Type B pancreatic cell (in vitro differentiated cells): ENCODE measurements at regions not wholly inside any gene's neighbourhood (a gene's known extent, or its start where the extent isn't known, plus 50 kb on each side); places are given as distances from the start of the nearest gene placed in this dataset.

Source experiments
- DNase-seq: peaks from one replicate; pipeline ENCODE4 v3.0.0; 2021; ENCODE audit warnings: mixed read lengths; ENCODE audit not compliant: unreplicated experiment; ENCODE audit errors: extremely low spot score
- H3K27ac Mint-ChIP-seq: 2 replicates; pipeline ENCODE4 v1.8.0; 2021; ENCODE audit warnings: mild to moderate bottlenecking, mixed read lengths
- H3K27me3 Mint-ChIP-seq: 2 replicates; pipeline ENCODE4 v1.8.0; 2021; ENCODE audit warnings: mixed read lengths
- H3K36me3 Mint-ChIP-seq: 2 replicates; pipeline ENCODE4 v1.8.0; 2021; ENCODE audit warnings: mixed read lengths
- H3K4me1 Mint-ChIP-seq: one replicate; pipeline ENCODE4 v1.8.0; 2021; ENCODE audit warnings: mixed read lengths; ENCODE audit not compliant: unreplicated experiment
- H3K4me3 Mint-ChIP-seq: 2 replicates; pipeline ENCODE4 v1.8.0; 2021; ENCODE audit warnings: mild to moderate bottlenecking, mixed read lengths
- H3K9me3 Mint-ChIP-seq: 2 replicates; pipeline ENCODE4 v1.8.0; 2021; ENCODE audit warnings: mixed read lengths
- CTCF ChIP-seq: fragments of 200-600 bp; sonication (generic); conservative IDR thresholded peaks from 2 replicates; pipeline ENCODE4 v1.5.0; 2021; ENCODE audit warnings: antibody characterized with exemption, mild to moderate bottlenecking

GRCh38 chr1:73886716-73887115 lies 311.3 kb downstream of the LRRIQ3 start:
- Mint-ChIP-seq H3K4me1 (no peaks in the 10 kb centered on the region), H3K9me3 (no peaks in the 10 kb centered on the region), H3K27me3 (no peaks in the 10 kb centered on the region), H3K27ac (no peak overlapping the region), H3K36me3 (no peaks in the 10 kb centered on the region), H3K4me3 (no peak overlapping the region)
- DNase-seq, result no peak
- TF ChIP-seq CTCF, result no peak

DNA sequence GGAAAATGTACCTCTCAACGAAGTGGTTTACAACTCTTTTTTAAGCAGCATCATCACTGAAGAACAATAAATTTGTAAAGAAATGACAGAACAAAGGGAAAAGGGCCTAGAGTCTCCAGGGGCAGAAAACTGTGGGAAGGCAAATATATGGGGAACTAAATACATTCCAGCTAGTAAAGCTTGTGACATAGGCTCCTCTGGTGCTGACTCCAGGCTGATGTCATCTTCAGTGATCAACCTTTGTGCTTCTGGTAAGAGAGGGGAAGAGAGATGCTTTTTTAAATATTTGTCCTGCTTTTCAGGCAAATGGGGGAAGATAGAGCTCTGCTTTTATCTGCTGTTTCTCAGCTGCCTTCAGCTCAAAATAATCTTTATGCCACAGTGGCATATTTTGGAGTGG lies 323.2 kb downstream of the LRRIQ3 start:
- Mint-ChIP-seq H3K9me3 (peaks cover 4% of the 10 kb centered on the region), H3K27ac (no peak overlapping the region), H3K27me3 (no peaks in the 10 kb centered on the region), H3K36me3 (no peaks in the 10 kb centered on the region), H3K4me1 (no peaks in the 10 kb centered on the region), H3K4me3 (no peak overlapping the region)
- no peak for DNase-seq
- TF ChIP-seq CTCF, result no peak

- no peak overlapping the region for H3K27ac Mint-ChIP-seq
- H3K36me3 Mint-ChIP-seq, result no peaks in the 10 kb centered on the region
- H3K4me3 Mint-ChIP-seq, result no peak overlapping the region
- no peaks in the 10 kb centered on the region for H3K27me3 Mint-ChIP-seq
- TF ChIP-seq CTCF, result no peak
- DNase-seq, result no peak
- H3K9me3 Mint-ChIP-seq, result no peaks in the 10 kb centered on the region
- no peaks in the 10 kb centered on the region for H3K4me1 Mint-ChIP-seq
Measured at GRCh38 chr1:73868810-73869336, 329.1 kb downstream of the LRRIQ3 start.

DNA sequence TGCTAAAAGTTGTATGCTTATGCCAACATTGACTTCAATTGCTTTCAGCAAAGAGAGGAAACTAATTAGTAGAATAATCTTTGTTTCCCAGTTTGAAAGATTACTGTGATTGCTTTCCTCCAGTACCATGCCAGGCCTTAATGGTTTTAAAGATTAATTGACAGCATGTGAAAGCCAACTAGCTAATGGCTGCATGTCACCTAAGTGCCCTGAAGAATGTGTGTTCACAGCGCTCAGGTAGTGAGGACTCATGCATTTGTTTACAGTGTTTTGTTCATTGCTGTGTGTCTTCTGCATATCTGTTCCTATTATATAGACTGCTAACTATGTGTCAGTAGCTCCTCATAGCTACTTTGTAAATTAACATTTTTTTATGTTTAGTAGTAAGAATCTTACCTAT lies 335.6 kb downstream of the LRRIQ3 start:
- Mint-ChIP-seq H3K27me3 (no peaks in the 10 kb centered on the region), H3K4me3 (no peak overlapping the region), H3K36me3 (no peaks in the 10 kb centered on the region), H3K4me1 (no peaks in the 10 kb centered on the region), H3K9me3 (no peaks in the 10 kb centered on the region), H3K27ac (no peak overlapping the region)
- no peak for DNase-seq
- TF ChIP-seq CTCF, result no peak

- no peak for TF ChIP-seq CTCF
- no peaks in the 10 kb centered on the region for H3K4me1 Mint-ChIP-seq
- no peak for DNase-seq
- H3K9me3 Mint-ChIP-seq, result no peaks in the 10 kb centered on the region
- no peak overlapping the region for H3K27ac Mint-ChIP-seq
- H3K27me3 Mint-ChIP-seq, result no peaks in the 10 kb centered on the region
- no peak overlapping the region for H3K4me3 Mint-ChIP-seq
- no peaks in the 10 kb centered on the region for H3K36me3 Mint-ChIP-seq
Measured at GRCh38 chr1:73860421-73860950, 337.5 kb downstream of the LRRIQ3 start.

- H3K4me3 Mint-ChIP-seq, result no peak overlapping the region
- H3K36me3 Mint-ChIP-seq, result no peaks in the 10 kb centered on the region
- H3K4me1 Mint-ChIP-seq, result no peaks in the 10 kb centered on the region
- no peaks in the 10 kb centered on the region for H3K9me3 Mint-ChIP-seq
- H3K27me3 Mint-ChIP-seq, result no peaks in the 10 kb centered on the region
- no peak for DNase-seq
- TF ChIP-seq CTCF, result no peak
- no peak overlapping the region for H3K27ac Mint-ChIP-seq
Measured at GRCh38 chr1:73859227-73859626, 338.7 kb downstream of the LRRIQ3 start.
